ENCODE measurements at regions not wholly inside any gene's neighbourhood (a gene's known extent, or its start where the extent isn't known, plus 50 kb on each side); places are given as distances from the start of the nearest gene placed in this dataset.
"Not testable (repeated sequence)": the region's sequence is repeated elsewhere in the genome, so short reads cannot be mapped to it uniquely, and the experiment has no call there.

DNA sequence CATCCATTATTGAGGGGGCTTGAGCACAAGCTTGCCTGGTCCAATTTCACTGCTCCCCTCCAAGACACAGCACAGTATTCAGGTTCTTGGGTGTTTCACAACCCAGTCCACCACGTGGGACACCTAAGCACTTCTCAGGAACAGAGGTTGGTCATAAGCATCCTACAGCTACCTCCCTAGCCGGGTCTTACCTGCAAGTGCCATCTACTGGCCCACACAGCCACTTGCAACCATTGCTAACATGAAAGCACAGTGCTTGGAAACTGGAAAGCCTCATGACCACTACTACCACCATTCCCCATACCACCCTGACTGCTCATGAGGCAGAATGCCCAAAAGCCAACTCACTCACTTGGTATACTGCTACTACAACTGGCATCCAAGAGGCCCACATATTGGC lies 105.7 kb upstream of the RPRM start:
- TF ChIP-seq, protein P1, sequence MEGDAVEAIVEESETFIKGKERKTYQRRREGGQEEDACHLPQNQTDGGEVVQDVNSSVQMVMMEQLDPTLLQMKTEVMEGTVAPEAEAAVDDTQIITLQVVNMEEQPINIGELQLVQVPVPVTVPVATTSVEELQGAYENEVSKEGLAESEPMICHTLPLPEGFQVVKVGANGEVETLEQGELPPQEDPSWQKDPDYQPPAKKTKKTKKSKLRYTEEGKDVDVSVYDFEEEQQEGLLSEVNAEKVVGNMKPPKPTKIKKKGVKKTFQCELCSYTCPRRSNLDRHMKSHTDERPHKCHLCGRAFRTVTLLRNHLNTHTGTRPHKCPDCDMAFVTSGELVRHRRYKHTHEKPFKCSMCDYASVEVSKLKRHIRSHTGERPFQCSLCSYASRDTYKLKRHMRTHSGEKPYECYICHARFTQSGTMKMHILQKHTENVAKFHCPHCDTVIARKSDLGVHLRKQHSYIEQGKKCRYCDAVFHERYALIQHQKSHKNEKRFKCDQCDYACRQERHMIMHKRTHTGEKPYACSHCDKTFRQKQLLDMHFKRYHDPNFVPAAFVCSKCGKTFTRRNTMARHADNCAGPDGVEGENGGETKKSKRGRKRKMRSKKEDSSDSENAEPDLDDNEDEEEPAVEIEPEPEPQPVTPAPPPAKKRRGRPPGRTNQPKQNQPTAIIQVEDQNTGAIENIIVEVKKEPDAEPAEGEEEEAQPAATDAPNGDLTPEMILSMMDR (conservative IDR thresholded peaks at IDR 0.05; ENCODE audit: control insufficient read depth, insufficient read depth, low read depth, low read length) = no peak
- no peak overlapping the region for H3K4me3 ChIP-seq (ENCODE audit: control insufficient read depth, low read depth, low read length)
- DNase-seq (ENCODE audit: low read depth) = no peak

- H3K4me3 ChIP-seq (ENCODE audit: control insufficient read depth, low read depth, low read length) = no peak overlapping the region
- TF ChIP-seq, protein P1 (conservative IDR thresholded peaks at IDR 0.05; ENCODE audit: control insufficient read depth, insufficient read depth, low read depth, low read length) = no peak
- DNase-seq (ENCODE audit: low read depth) = no peak
Observed at GRCh38 chr2:153588408-153588807, 109.8 kb upstream of the RPRM start.

DNA sequence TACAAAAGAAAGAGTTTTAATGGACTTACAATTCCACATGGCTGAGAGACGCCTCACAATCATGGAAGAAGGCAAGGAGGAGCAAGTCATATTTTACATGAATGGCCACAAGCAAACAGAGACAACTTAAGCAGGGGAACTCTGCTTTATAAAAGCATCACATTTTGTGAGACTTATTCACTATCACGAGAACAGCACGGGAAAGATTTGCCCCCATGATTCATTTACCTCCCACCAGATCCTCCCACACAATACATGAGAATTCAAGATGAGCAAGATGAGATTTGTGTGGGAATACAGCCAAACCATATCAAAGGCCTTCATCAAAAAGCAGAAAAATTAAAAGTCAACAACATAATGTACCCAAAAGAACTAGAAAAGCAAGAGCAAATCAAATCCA lies 111.0 kb upstream of the RPRM start:
- DNase-seq (ENCODE audit: low read depth) = no peak
- H3K4me3 ChIP-seq (ENCODE audit: control insufficient read depth, low read depth, low read length) = no peak overlapping the region

GRCh38 chr2:153593086-153593485 lies 114.5 kb upstream of the RPRM start:
- not testable (repeated sequence) for DNase-seq (ENCODE audit: low read depth); H3K4me3 ChIP-seq (ENCODE audit: control insufficient read depth, low read depth, low read length)

More for the DNA sequence above, 111.0 kb upstream of the RPRM start:
- TF ChIP-seq, protein P1 (conservative IDR thresholded peaks at IDR 0.05; ENCODE audit: control insufficient read depth, insufficient read depth, low read depth, low read length) = no peak

- DNase-seq (ENCODE audit: low read depth) = peak; percentile 20
- TF ChIP-seq, protein P1 (conservative IDR thresholded peaks at IDR 0.05; ENCODE audit: control insufficient read depth, insufficient read depth, low read depth, low read length) = no peak
- H3K4me3 ChIP-seq (ENCODE audit: control insufficient read depth, low read depth, low read length) = no peak overlapping the region
Observed at GRCh38 chr2:153595939-153596338, 117.4 kb upstream of the RPRM start.

GRCh38 chr2:153601812-153602211 lies 123.2 kb upstream of the RPRM start:
- H3K4me3 ChIP-seq (ENCODE audit: control insufficient read depth, low read depth, low read length) = no peak overlapping the region
- DNase-seq (ENCODE audit: low read depth) = no peak
- TF ChIP-seq, protein P1 (conservative IDR thresholded peaks at IDR 0.05; ENCODE audit: control insufficient read depth, insufficient read depth, low read depth, low read length) = no peak

GRCh38 chr2:153604133-153604532 lies 125.6 kb upstream of the RPRM start:
- no peak for DNase-seq (ENCODE audit: low read depth)
- no peak overlapping the region for H3K4me3 ChIP-seq (ENCODE audit: control insufficient read depth, low read depth, low read length)
- TF ChIP-seq, protein P1 (conservative IDR thresholded peaks at IDR 0.05; ENCODE audit: control insufficient read depth, insufficient read depth, low read depth, low read length) = no peak

All from fibroblast of mammary gland (primary cell).